ENCODE measurements at regions not wholly inside any gene's neighbourhood (a gene's known extent, or its start where the extent isn't known, plus 50 kb on each side); places are given as distances from the start of the nearest gene placed in this dataset.

- TF ChIP-seq CTCF (IDR thresholded peaks at IDR 0.05) = no peak
- TF ChIP-seq POLR2AphosphoS5 (IDR thresholded peaks at IDR 0.05) = no peak
Measured at GRCh38 chr3:161571951-161572350, 75.3 kb downstream of the OTOL1 start.

Measured in gastroesophageal sphincter (tissue), 3 donors.